HepG2 (cell line): ENCODE measurements at regions not wholly inside any gene's neighbourhood (a gene's known extent, or its start where the extent isn't known, plus 50 kb on each side); places are given as distances from the start of the nearest gene placed in this dataset.

ENCODE experiments used
- ETV6 ChIP-seq: sonication (generic); formaldehyde crosslinking; conservative IDR thresholded peaks from 2 replicates; pipeline ENCODE4 v1.4.0; 2020; ENCODE audit warnings: missing genetic modification reagents
- HNF4G ChIP-seq, 2 experiments: sonication (generic) in 1 of 2; formaldehyde crosslinking in 1 of 2; IDR thresholded peaks; 2 replicates each; pipeline versions ENCODE4 v1.4.0 to v1.6.1; 2011 to 2020; ENCODE audit warnings: borderline replicate concordance in 2 of 2, low read depth in 2 of 2, mild to moderate bottlenecking in 2 of 2, low read length in 1 of 2, missing genetic modification reagents in 1 of 2, moderate library complexity in 1 of 2
- ZNF44 ChIP-seq: sonication (generic); formaldehyde crosslinking; IDR thresholded peaks from 2 replicates; pipeline ENCODE4 v1.5.1; 2020; ENCODE audit warnings: mild to moderate bottlenecking, missing genetic modification reagents
- TF ChIP-seq, protein P1 (sequence below), 2 experiments: sonication (generic) in 1 of 2; formaldehyde crosslinking in 1 of 2; IDR thresholded peaks; 2 replicates each; pipeline versions ENCODE4 v1.6.1 to v1.9.0; 2014 to 2022; ENCODE audit warnings: antibody characterized with exemption in 1 of 2, borderline replicate concordance in 1 of 2, inconsistent platforms in 1 of 2, low read depth in 1 of 2, missing genetic modification reagents in 1 of 2
- TF ChIP-seq, protein P2 (sequence below): sonication (generic); formaldehyde crosslinking; IDR thresholded peaks from 2 replicates; pipeline ENCODE4 v1.4.0; 2020; ENCODE audit warnings: missing genetic modification reagents
- TF ChIP-seq, protein P3 (sequence below): sonication (generic); formaldehyde crosslinking; IDR thresholded peaks from 2 replicates; pipeline ENCODE4 v1.4.0; 2020; ENCODE audit warnings: mild to moderate bottlenecking, low read depth, missing genetic modification reagents

DNA sequence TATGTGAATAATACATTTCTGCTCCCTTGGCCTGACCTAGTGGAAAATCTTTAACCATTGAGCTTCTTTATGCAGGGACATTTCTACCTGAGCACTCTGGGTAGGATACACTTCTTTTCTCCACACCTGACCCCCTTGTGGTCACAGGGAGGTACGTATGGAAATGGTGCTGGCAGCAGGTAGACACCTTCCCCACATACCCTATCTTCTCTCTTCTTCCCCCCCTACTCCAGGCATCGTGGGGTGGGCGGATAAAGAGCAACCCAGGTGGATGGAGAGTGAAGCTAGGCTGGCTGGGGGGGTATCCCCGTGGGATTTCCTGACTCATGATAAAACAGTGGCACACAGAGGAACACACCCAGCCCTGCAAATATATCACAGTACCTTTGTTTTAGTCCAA lies 312.1 kb downstream of the ARRDC4 start (continued):
- TF ChIP-seq, protein P1, sequence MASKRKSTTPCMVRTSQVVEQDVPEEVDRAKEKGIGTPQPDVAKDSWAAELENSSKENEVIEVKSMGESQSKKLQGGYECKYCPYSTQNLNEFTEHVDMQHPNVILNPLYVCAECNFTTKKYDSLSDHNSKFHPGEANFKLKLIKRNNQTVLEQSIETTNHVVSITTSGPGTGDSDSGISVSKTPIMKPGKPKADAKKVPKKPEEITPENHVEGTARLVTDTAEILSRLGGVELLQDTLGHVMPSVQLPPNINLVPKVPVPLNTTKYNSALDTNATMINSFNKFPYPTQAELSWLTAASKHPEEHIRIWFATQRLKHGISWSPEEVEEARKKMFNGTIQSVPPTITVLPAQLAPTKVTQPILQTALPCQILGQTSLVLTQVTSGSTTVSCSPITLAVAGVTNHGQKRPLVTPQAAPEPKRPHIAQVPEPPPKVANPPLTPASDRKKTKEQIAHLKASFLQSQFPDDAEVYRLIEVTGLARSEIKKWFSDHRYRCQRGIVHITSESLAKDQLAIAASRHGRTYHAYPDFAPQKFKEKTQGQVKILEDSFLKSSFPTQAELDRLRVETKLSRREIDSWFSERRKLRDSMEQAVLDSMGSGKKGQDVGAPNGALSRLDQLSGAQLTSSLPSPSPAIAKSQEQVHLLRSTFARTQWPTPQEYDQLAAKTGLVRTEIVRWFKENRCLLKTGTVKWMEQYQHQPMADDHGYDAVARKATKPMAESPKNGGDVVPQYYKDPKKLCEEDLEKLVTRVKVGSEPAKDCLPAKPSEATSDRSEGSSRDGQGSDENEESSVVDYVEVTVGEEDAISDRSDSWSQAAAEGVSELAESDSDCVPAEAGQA (IDR thresholded peaks at IDR 0.05; ENCODE audit: low read depth) = no peak
- TF ChIP-seq, protein P1 (CRISPR knock-in tag; IDR thresholded peaks at IDR 0.05; ENCODE audit: borderline replicate concordance) = no peak
- TF ChIP-seq ETV6 (CRISPR knock-in tag) = no peak
- TF ChIP-seq, protein P2, sequence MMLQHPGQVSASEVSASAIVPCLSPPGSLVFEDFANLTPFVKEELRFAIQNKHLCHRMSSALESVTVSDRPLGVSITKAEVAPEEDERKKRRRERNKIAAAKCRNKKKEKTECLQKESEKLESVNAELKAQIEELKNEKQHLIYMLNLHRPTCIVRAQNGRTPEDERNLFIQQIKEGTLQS (CRISPR knock-in tag) = no peak
- no peak for TF ChIP-seq HNF4G (IDR thresholded peaks at IDR 0.05; ENCODE audit: borderline replicate concordance, low read depth, low read length)
- TF ChIP-seq HNF4G (CRISPR knock-in tag; IDR thresholded peaks at IDR 0.05; ENCODE audit: borderline replicate concordance, low read depth) = no peak
- no peak for TF ChIP-seq ZNF44 (CRISPR knock-in tag)
- TF ChIP-seq, protein P3, sequence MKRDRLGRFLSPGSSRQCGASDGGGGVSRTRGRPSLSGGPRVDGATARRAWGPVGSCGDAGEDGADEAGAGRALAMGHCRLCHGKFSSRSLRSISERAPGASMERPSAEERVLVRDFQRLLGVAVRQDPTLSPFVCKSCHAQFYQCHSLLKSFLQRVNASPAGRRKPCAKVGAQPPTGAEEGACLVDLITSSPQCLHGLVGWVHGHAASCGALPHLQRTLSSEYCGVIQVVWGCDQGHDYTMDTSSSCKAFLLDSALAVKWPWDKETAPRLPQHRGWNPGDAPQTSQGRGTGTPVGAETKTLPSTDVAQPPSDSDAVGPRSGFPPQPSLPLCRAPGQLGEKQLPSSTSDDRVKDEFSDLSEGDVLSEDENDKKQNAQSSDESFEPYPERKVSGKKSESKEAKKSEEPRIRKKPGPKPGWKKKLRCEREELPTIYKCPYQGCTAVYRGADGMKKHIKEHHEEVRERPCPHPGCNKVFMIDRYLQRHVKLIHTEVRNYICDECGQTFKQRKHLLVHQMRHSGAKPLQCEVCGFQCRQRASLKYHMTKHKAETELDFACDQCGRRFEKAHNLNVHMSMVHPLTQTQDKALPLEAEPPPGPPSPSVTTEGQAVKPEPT (CRISPR knock-in tag) = no peak
